Activated CD8-positive, alpha-beta memory T cell treated with anti-CD3 and anti-CD28 coated beads for 36 hours (primary cell): ENCODE measurements at regions not wholly inside any gene's neighbourhood (a gene's known extent, or its start where the extent isn't known, plus 50 kb on each side); places are given as distances from the start of the nearest gene placed in this dataset.

Source experiments
- CTCF ChIA-PET: fragments of 350-600 bp; sonication (Branson Sonifier 250); formaldehyde crosslinking; loops from one replicate; lab custom pipeline; 2021; ENCODE audit warnings: antibody characterized with exemption; lab: Charles Lee
- POLR2A ChIA-PET: fragments of 350-600 bp; sonication (Branson Sonifier 250); formaldehyde crosslinking; loops from one replicate; lab custom pipeline; 2021; ENCODE audit warnings: antibody characterized with exemption; lab: Charles Lee

DNA sequence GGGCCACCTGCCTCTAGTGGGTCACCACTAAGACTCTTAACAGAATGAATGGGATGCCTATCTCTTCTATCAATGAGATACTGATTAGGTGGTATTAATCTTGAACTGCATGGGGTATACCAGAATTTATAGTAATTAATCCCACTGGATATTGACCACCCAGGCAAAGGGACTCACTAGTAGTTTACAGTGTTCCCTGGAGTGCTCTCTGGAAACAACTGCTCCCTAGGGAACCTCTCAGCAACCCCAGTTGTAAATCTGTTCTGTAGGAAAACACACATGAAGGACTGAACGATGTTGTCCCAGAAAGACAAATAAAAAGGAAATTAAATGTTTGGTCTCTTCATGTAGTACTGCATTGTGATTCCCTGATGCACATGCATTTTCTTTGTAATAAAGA lies 430.5 kb downstream of the HLX start:
- POLR2A ChIA-PET = no interaction called here
- CTCF ChIA-PET = no interaction called here

DNA sequence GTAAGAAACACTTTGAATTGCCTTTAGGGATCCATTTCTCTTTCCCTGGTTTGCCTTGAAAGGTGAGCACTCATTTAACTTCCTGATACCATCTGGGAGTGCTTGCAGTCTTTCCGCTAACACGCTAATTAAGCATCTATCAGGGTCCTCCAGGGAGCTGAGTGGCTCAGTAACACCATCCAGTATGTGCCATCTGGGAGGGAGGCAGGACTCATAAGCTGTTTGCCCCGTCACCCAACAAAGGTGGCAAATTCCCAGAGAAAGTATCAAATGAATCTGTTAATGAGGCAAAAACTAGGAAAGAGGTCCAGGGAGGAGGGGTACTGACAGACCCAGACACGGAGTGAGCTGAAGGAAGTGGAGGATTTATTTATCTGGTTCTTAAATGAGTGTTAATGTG lies 430.9 kb downstream of the HLX start:
- POLR2A ChIA-PET = no interaction called here
- CTCF ChIA-PET = no interaction called here

DNA sequence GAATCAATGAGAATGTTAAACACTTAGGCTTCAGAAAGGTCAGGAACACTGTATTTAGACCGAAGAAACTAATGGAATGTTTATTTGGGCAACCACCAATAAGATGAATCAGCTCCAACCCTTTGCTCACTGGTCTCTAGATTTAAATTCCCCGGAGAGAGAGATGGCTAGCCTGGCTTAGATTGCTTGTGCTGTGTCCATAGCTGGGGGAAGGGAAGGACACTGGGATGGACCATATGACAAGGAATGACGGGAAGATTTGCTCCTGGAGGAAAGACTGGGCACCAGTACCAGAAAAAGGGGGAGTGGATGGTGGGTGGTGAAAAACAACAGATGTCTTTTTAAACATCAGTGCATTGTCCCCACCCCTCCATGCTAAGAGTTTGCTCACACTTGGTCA lies 426.6 kb downstream of the DUSP10 start:
- CTCF ChIA-PET = no interaction called here
- POLR2A ChIA-PET = no interaction called here

DNA sequence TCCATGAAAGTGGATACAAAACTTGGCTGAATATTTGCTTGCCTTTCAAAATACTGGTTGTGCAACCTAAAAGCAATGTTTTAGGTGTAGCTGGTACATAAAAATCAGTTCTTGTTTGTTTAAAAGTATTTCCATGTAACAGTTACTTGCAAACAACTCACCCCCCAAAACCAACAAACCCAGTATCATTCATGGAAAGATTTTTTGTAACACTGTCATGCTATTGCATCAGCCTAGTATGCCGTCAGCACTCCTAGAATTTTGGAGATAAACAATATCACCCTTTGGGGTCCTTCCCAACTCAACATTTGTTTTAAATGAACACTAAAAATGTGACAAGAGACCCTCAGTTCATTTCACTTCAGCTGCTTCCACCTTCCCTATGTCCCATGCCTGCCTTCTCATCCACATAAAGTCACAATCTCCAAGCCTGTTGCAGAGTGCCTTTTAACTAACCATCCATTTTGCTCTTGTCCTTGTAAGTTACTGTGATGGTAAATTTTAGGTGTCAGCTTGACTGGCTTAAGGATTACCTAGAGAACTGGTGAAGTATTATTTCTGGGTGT lies 425.3 kb downstream of the DUSP10 start:
- CTCF ChIA-PET = no interaction called here
- POLR2A ChIA-PET = no interaction called here

DNA sequence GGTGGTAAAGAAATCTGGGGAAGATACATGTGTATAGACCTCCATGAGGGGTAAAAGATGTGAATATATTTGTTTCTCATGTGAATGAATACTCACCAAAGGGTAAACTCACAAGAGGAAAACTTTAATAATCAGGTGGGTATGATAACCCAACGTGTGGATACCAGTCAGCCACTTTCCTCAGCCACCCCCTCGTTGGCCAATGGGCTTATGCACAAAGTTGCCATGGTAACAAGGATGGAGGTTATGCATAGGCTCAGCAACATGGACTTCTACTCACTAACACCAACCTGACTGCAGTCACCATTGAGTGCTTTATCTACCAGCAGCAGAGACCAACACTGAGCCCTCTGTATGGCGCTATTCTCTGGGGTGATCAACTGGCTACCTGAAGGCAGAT lies 424.4 kb downstream of the DUSP10 start:
- CTCF ChIA-PET = no interaction called here
- POLR2A ChIA-PET = no interaction called here

DNA sequence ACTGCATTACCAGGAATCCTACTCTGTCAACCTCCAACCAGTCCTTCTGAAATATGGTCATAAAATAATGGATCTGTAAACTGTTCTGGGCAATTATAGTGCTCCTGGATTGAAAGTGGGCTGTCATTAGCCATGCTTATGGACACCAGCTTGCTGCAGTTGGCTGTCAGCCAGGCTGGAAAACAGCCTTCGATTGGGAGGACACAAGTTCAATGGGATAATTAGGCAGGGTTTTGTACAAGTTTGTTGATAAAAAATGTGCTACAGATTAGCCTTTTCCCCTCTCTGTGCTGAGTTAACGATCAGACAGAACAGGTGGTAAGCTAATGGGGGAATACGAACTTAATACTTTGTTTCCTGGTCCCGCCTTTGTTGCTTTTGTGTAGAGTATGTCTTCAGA lies 413.9 kb downstream of the DUSP10 start:
- POLR2A ChIA-PET = no interaction called here

DNA sequence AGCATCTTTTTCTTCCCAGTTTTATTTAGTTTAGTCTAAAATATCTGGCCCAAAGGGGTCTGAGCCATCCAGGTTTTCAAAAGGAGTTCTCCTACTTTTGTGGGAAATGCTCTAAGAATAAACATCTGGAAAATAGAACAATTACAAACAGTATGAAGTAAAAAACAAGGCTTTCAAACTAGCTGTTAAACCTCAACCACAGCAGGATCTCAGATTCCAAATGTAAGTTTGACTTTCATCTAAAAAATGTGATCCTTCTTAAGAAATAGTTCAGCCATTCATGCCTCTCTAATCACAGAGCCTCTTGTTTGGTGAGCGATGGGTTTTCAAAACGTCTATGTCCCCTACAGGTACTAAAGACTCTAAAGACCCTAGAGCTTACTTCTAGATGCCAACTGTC lies 413.5 kb downstream of the DUSP10 start:
- CTCF ChIA-PET = no interaction called here
- POLR2A ChIA-PET = no interaction called here

More for the DNA sequence above, 413.9 kb downstream of the DUSP10 start:
- CTCF ChIA-PET = no interaction called here

DNA sequence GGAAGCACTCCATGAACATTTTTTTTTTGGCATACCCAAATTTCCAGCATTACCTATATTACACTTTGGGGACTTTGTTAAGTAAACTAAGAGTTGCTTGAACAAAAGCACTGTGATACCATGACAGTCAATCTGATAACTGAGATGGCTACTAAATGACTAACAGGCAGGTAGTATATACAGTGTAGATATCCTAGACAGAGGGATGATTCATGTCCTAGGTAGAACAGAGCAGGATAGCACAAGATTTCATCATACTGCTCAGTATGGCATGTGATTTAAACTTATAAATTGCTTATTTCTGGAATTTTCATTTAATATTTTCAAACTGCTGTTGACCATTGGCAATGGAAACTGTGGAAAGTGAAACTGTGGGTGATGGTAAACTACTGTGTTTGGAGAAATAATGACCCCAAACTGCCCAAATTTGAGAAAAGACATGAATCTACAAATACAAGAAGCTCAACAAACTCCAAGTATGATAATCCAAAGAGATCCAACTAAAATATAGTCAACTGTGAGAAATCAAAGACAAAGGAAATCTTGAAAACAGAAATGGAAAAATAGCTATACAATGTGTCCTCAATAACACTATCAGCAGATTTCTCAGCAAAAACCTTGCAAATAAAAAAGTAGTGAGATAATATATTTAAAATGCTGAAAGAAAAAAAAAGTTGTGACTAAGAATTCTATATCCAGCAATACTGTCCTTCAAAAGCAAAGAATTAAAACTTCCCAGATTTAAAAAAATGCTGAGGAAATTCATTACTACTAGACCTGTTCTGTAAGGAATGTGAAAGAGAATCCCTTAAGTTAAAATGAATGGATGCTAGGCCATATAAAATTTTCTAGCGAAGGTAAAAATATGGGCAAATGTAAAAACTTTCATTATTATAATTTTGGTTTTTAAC lies 410.4 kb downstream of the DUSP10 start:
- ChIA-PET POLR2A (no interaction called here), CTCF (interaction anchor here (0.7 kb wide), 1 partner anchor 178 kb away, joined by 3 read pairs; no protein-coding TSS in a partner anchor)

DNA sequence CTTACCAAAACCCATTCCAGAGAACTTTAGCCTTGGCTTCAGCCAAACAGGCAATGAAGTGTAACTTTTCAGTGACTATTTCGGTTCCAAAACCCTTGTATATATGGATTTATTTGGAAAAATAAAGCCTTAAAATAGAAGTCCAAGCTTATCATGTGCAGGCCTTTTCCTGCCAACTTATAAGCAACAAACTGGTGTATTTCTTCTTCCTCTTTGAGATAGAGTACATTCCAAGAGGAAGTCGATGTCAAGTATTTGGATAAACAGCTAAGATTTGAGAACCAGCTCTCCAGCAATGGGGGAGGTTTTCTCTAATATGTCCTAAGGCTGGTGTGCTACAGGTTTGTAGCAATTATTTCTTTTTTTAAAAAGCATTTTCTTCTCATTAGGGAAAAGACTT lies 407.8 kb downstream of the DUSP10 start:
- POLR2A ChIA-PET = no interaction called here
- CTCF ChIA-PET = no interaction called here

DNA sequence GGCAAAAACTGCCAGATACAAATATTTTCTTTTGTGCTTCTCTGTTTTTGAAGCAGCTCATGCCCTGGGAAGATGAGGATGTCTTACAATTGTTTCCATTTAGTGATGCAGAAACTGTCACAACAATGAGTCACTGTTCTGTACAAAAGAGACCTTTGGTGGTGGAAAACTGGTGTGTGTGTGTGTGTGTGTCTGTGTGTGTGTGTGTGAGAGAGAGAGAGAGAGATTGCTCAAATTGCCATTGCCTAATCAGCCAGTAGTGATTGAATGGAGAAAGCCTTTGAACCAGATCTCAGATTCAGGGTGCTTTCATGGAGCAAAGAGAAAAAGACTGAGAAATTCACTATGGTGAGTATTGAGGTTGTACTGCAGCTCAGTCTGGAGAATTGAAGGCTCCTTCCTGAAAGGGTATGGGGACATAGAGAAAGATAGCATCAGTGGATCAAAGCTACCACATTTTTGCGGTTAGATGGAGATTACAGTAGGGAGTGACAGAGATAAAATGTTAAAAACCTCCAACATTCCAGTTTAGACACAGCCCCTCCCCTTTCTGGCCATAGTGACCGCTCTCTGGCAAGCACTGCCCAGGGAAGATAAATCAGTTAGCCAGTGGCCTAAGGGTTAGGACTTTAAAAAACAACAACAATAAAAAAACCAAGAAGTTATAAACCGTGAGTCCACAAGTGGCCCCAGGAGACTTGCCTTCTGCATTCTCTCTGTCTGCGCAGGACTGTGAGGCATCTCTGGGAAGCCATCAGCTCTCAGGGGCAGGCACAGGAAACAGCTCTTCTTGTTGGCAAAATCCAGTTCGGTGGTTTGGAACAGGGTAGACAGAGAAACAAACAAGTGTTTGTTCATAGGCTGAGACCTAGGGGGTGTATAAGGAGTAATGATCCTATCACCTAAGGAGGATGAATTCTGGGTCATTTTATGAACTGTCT lies 406.5 kb downstream of the DUSP10 start:
- CTCF ChIA-PET = interaction anchor here (0.8 kb wide), 1 partner anchor 408 kb away, joined by 3 read pairs; no protein-coding TSS in a partner anchor
- POLR2A ChIA-PET = no interaction called here

DNA sequence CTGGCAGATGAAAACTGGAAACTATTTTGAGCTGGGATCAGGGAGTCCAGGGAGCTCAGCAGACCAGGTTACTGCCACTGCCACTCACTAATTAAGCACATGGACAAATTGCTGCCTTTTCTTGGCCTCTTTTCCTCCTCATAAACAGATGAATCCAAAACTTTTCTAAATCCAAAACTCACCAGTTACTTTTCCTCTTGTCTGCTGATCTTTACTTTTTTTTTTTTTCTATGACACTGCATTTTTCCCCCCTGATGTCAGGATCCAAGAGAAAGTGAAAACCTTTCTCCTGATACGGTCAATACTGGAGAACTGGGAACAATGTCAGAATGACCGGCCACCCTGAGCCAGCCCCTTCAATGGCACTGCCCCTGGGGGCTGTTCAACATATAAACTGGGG lies 405.8 kb downstream of the DUSP10 start:
- POLR2A ChIA-PET = no interaction called here
- CTCF ChIA-PET = interaction anchor here (0.8 kb wide), 1 partner anchor 409 kb away, joined by 3 read pairs; no protein-coding TSS in a partner anchor

DNA sequence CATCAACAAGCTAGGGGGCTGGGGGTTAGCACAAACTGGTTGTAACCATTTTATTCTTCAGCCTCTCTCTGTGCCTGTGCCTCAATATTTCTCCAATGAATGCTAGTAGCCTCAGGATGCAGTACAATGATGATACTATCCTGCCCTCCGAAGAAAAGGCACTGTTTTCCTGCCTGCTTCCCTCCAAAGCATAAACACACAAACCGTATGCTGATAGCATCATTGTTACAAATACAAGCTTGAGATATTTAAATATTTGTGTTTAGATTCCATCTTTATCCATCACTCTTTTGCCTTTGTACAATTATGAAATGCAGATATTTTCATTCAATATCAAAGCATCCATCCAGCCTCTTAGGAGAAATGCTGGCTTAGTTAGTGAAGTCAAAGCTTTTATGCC lies 404.8 kb downstream of the DUSP10 start:
- ChIA-PET CTCF (no interaction called here), POLR2A (no interaction called here)

DNA sequence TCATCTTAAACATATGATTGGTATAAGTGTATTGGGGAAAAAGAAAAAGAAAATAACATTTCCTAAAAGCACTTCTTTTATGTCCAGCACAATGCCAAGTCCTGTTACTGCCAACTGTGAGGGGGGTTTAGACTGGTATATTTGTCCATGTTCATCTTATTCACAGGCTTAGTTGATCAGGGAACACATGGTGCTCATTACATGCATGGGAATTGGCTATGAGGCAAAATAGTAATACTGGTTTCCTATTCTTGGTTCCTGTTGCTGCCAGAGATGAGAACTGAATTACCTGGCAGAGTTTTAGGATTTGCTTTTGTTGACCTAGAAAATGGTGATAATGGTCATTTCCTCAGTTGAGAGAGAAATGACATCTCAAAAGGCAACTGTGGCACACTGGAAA lies 398.8 kb downstream of the DUSP10 start:
- CTCF ChIA-PET = no interaction called here
- POLR2A ChIA-PET = no interaction called here

DNA sequence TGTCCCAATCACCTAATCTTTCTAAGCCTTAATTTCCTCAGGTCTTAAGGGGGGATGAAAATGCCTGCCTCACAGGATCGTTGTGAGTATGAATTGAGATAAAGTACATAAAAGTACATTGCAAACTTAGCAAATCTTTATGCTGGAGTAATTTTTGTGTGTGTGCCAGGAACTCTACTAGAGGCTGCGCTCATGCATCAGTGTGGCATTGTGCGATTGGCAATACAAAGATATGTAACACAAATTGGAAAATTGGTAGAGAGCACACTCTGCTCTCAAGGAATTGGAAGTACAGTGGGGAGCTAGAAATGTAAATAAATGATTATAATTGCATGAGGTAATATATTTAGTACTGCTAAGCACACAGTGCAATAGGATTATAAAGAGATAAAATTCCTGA lies 398.3 kb downstream of the DUSP10 start:
- ChIA-PET POLR2A (no interaction called here), CTCF (no interaction called here)

DNA sequence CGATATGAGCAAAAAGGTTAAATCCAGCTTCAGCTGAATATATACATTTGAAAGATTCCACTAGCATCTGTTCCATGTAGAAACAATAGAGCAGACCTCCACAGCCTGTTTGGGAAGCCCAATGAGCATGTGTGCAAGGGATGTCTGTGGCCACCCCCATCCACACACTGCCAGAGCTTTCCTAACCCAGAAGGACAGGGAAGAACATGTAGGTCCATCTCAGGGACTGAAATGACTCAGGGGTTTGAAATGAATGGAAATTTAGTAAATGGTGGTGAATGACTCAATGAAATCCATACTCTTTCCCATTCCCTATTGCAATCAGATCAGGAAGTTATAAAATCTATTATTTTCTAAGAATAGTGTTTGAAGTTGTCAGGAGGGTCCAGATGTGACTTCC lies 397.2 kb downstream of the DUSP10 start:
- ChIA-PET POLR2A (no interaction called here), CTCF (no interaction called here)

DNA sequence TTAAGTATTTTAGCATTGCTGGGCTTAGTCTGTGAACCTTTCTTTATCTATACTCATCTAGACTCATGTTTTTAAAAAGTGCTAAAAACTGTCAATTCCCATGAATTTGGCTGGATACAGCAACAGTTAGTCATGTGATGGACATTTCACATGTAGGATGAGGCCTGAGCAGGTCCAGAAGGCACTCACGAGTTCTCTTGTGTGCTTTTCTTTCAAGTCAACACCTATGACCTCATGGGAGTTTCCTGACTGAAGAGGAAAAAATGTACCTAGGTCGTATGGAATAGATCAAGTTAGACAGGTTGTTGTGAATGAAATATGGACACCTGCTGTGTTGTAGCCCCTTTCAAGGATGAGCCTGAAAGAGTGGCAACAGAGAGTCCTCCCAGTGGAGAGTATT lies 394.2 kb downstream of the DUSP10 start:
- ChIA-PET CTCF (no interaction called here), POLR2A (no interaction called here)

DNA sequence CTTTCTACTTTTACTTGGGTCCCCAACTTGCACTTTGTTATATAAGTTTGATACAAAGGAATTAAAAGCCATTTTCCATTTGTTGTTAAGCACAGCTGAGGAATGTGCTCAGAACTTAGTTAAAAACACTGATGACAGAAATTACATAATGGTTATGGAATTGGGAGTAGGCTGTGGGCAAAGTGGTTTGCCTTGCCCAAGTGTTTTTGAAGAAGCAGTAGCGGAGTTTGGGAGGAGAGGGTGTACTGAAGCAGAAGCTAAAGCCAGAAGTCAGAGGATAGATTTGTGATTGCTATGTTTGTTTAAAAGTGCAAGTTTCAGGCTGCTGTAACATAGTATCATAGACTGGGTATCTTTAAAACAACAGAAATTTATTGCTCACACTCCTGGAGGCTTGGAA lies 391.8 kb downstream of the DUSP10 start:
- CTCF ChIA-PET = no interaction called here
- POLR2A ChIA-PET = no interaction called here

DNA sequence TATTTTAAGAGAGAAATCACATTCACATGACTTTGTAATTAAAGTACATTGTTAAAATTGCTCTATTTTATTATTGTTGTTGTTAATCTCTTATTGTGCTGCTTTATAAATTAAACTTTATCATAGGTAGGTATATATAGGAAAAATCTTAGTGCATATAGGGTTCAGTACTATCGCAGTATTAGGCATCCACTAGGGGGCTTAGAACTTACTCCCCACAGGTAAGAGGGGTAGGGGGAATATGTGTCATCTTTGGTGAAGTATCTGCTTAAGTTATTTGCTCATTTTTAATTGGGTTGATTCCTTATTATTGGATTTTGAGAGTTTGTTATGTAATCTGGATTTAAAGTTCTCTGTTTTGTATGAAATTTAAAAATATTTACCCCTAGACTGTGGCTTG lies 385.2 kb downstream of the DUSP10 start:
- ChIA-PET POLR2A (no interaction called here), CTCF (no interaction called here)

DNA sequence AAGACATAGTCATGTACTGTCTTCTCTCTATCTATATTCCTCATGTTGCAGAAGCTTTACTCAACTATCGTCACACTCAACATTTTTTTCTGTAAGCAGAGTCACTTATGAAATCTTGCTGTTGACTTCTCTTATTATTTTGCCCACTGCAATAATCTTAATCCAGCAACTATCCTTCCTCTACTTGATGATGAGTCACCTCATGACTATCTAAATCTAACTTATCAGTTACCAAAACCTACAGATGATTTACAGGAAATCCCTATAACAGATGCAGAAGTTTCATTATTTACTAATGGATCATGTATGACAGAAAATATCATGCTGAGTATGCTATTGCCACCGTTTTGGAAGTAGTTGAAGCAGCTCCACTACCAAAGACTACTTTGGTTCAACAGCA lies 378.9 kb downstream of the DUSP10 start:
- ChIA-PET POLR2A (no interaction called here), CTCF (no interaction called here)

DNA sequence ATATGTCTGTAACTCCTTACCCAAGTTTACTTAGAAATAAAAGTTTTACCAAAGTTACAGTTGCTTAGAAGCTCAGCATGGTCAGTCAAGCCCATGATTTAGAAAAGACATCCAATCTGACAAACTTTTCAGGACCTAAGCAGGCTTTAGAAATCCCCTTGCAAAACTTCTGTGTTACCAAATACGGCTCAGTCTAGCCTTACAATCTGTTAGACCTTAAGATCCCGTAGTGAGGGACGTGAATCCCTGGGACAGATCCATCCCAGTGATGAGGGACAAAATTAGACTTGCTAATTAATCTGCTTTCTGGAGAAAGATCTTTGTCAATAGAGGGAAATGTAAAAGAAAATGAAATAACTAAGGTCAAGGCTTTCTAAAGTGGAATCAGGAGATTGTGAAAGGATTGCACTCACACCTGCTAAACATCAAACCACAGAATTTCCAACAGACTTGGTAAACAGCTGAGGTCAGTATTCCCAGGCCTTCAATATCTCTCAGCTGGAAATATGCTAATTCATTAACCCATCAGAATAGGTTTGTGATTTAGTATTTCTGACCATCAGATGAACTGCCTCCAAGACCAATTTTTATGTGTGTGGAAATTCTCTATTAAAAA lies 375.3 kb downstream of the DUSP10 start:
- ChIA-PET CTCF (no interaction called here), POLR2A (no interaction called here)
